NCI-H82 (cell line): ENCODE measurements at regions not wholly inside any gene's neighbourhood (a gene's known extent, or its start where the extent isn't known, plus 50 kb on each side); places are given as distances from the start of the nearest gene placed in this dataset.

Source experiments
- DNase-seq: peaks from one replicate; lab custom pipeline; 2025; lab: John Stamatoyannopoulos, UW

- DNase-seq: peak; percentile 37
Observed at GRCh38 chr3:127396473-127396872, 108.6 kb upstream of the PRR20G start.

- no peak for DNase-seq
Observed at GRCh38 chr3:127395663-127396355, 108.0 kb upstream of the PRR20G start.

- DNase-seq: no peak
Observed at GRCh38 chr3:127394984-127395662, 107.3 kb upstream of the PRR20G start.

GRCh38 chr3:127394031-127394430 lies 106.2 kb upstream of the PRR20G start:
- DNase-seq: peak; percentile 25

GRCh38 chr3:127393131-127393820 lies 105.4 kb upstream of the PRR20G start:
- DNase-seq: no peak

GRCh38 chr3:127392156-127392490 lies 104.3 kb upstream of the PRR20G start:
- DNase-seq: peak; percentile 86

- no peak for DNase-seq
Observed at GRCh38 chr3:127391436-127392155, 103.8 kb upstream of the PRR20G start.

GRCh38 chr3:127390365-127391025 lies 102.6 kb upstream of the PRR20G start:
- DNase-seq: no peak

GRCh38 chr3:127389913-127390312 lies 102.1 kb upstream of the PRR20G start:
- no peak for DNase-seq

GRCh38 chr3:127389420-127389819 lies 101.6 kb upstream of the PRR20G start:
- DNase-seq: no peak

- DNase-seq: no peak
Observed at GRCh38 chr3:127388427-127388826, 100.6 kb upstream of the PRR20G start.

GRCh38 chr3:127387556-127388153 lies 99.8 kb upstream of the PRR20G start:
- DNase-seq: no peak

- no peak for DNase-seq
Observed at GRCh38 chr3:127387119-127387518, 99.3 kb upstream of the PRR20G start.

- no peak for DNase-seq
Observed at GRCh38 chr3:127386490-127386889, 98.6 kb upstream of the PRR20G start.

GRCh38 chr3:127385540-127385870 lies 97.7 kb upstream of the PRR20G start:
- no peak for DNase-seq

GRCh38 chr3:127384717-127385539 lies 97.1 kb upstream of the PRR20G start:
- DNase-seq: peak; percentile 27

GRCh38 chr3:127383656-127384179 lies 95.9 kb upstream of the PRR20G start:
- DNase-seq: peak; percentile 21

GRCh38 chr3:127377801-127378655 lies 90.2 kb upstream of the PRR20G start:
- DNase-seq: peak; percentile 44

GRCh38 chr3:127375151-127375930 lies 87.5 kb upstream of the PRR20G start:
- DNase-seq: peak; percentile 92
